ENCODE measurements at regions not wholly inside any gene's neighbourhood (a gene's known extent, or its start where the extent isn't known, plus 50 kb on each side); places are given as distances from the start of the nearest gene placed in this dataset.
"Not testable (repeated sequence)": the region's sequence is repeated elsewhere in the genome, so short reads cannot be mapped to it uniquely, and the experiment has no call there.

DNA sequence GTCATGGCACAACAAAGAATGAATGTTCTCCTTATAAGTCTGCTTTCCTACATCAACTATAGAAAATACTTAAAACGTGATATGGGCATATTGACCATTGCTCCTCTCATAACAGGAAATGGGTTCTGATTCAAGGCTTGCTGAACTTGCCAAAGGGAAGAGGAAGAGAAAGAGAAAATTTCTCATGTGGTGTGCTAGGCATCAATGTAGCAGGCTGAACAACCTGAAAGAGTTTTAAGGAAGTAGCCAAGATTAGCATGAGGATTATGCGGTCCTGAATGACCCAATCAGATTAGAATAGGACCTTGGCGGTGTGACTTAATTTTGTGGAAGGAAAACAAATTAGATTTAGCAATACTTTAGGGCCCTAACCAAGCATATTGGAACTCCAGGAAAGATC is 617.7 kb upstream of the CDH11 start:
- ChIA-PET POLR2A (no interaction called here), CTCF (no interaction called here)
- TF ChIP-seq CTCF (IDR thresholded peaks at IDR 0.05): no peak
- no peak for TF ChIP-seq EZH2 (IDR thresholded peaks at IDR 0.05; ENCODE audit: borderline replicate concordance, insufficient read depth, low read depth, low read length, poor library complexity, severe bottlenecking)
- H3K27me3 Mint-ChIP-seq: no peaks in the 10 kb centered on the region
- peaks cover 7% of the 10 kb centered on the region for H3K9me3 Mint-ChIP-seq (ENCODE audit: insufficient read depth)
- no peak for DNase-seq
- Histone ChIP-seq H3K4me1 (ENCODE audit: control insufficient read depth in 2 of 2, insufficient read depth in 2 of 2, low read length in 2 of 2) (no peaks in the 10 kb centered on the region), H3K36me3 (replicated peaks in 1 of 2; ENCODE audit: control extremely low read depth in 1 of 2, control insufficient read depth in 1 of 2, extremely low read depth in 1 of 2, insufficient read depth in 2 of 2, low read length in 1 of 2) (no peaks in the 10 kb centered on the region), H3K27ac (ENCODE audit: low read length in 2 of 2) (no peak overlapping the region), H3K27me3 (replicated peaks in 1 of 4; ENCODE audit: control extremely low read depth in 1 of 4, control insufficient read depth in 3 of 4, insufficient read depth in 4 of 4, low read length in 3 of 4) (no peaks in the 10 kb centered on the region), H3K79me2 (ENCODE audit: control insufficient read depth, insufficient read depth, low read length) (no peaks in the 10 kb centered on the region), H3K4me3 (ENCODE audit: control extremely low read depth in 1 of 5, extremely low read depth in 1 of 5, insufficient read depth in 1 of 5, low read depth in 2 of 5, low read length in 4 of 5) (no peak overlapping the region), H3K9ac (ENCODE audit: low read length) (no peak overlapping the region), H3K9me3 (ENCODE audit: control extremely low read depth in 1 of 3, control insufficient read depth in 2 of 3, insufficient read depth in 1 of 3, low read length in 2 of 3) (no peaks in the 10 kb centered on the region), H4K20me1 (ENCODE audit: control insufficient read depth, insufficient read depth, low read length, poor library complexity, severe bottlenecking) (no peaks in the 10 kb centered on the region), H3K4me2 (replicated peaks; ENCODE audit: low read depth, low read length, poor library complexity, severe bottlenecking) (no peak overlapping the region), H2AFZ (ENCODE audit: insufficient read depth, low read depth, low read length, poor library complexity, severe bottlenecking) (no peak overlapping the region)
- WGBS (ENCODE audit: insufficient coverage): no CpG with 5 or more reads among the region's 3 CpGs
- H3K4me3 Mint-ChIP-seq: no peak overlapping the region
- intact Hi-C loops (cut with micrococcal nuclease): no loop called here
- ATAC-seq (ENCODE audit: low read depth): no peak
- H3K4me1 Mint-ChIP-seq: no peaks in the 10 kb centered on the region
- no peak overlapping the region for H3K27ac Mint-ChIP-seq

GRCh38 chr16:65737831-65738230 is 616.0 kb upstream of the CDH11 start:
- ATAC-seq (ENCODE audit: low read depth) (no peak), DNase-seq (no peak)
- Mint-ChIP-seq H3K27ac (no peak overlapping the region), H3K27me3 (no peaks in the 10 kb centered on the region), H3K9me3 (ENCODE audit: insufficient read depth) (peaks cover 5% of the 10 kb centered on the region), H3K4me3 (no peak overlapping the region), H3K4me1 (no peaks in the 10 kb centered on the region)
- no peak overlapping the region for H3K9ac ChIP-seq (ENCODE audit: low read length)
- H3K9me3 ChIP-seq (ENCODE audit: control extremely low read depth in 1 of 3, control insufficient read depth in 2 of 3, insufficient read depth in 1 of 3, low read length in 2 of 3): no peaks in the 10 kb centered on the region
- no peaks in the 10 kb centered on the region for H3K27me3 ChIP-seq (replicated peaks in 1 of 4; ENCODE audit: control extremely low read depth in 1 of 4, control insufficient read depth in 3 of 4, insufficient read depth in 4 of 4, low read length in 3 of 4)
- H3K4me2 ChIP-seq (replicated peaks; ENCODE audit: low read depth, low read length, poor library complexity, severe bottlenecking): no peak overlapping the region
- no peaks in the 10 kb centered on the region for H4K20me1 ChIP-seq (ENCODE audit: control insufficient read depth, insufficient read depth, low read length, poor library complexity, severe bottlenecking)
- no peaks in the 10 kb centered on the region for H3K4me1 ChIP-seq (ENCODE audit: control insufficient read depth in 2 of 2, insufficient read depth in 2 of 2, low read length in 2 of 2)
- CTCF ChIA-PET: no interaction called here
- H2AFZ ChIP-seq (ENCODE audit: insufficient read depth, low read depth, low read length, poor library complexity, severe bottlenecking): no peak overlapping the region
- no peaks in the 10 kb centered on the region for H3K79me2 ChIP-seq (ENCODE audit: control insufficient read depth, insufficient read depth, low read length)
- H3K4me3 ChIP-seq (ENCODE audit: control extremely low read depth in 1 of 5, extremely low read depth in 1 of 5, insufficient read depth in 1 of 5, low read depth in 2 of 5, low read length in 4 of 5): no peak overlapping the region
- no peaks in the 10 kb centered on the region for H3K36me3 ChIP-seq (replicated peaks in 1 of 2; ENCODE audit: control extremely low read depth in 1 of 2, control insufficient read depth in 1 of 2, extremely low read depth in 1 of 2, insufficient read depth in 2 of 2, low read length in 1 of 2)
- POLR2A ChIA-PET: no interaction called here
- intact Hi-C loops (cut with micrococcal nuclease): no loop called here
- no peak overlapping the region for H3K27ac ChIP-seq (ENCODE audit: low read length in 2 of 2)
- 64% methylated on average over 3 of the region's 4 CpGs for WGBS (ENCODE audit: insufficient coverage)
- TF ChIP-seq EZH2 (IDR thresholded peaks at IDR 0.05; ENCODE audit: borderline replicate concordance, insufficient read depth, low read depth, low read length, poor library complexity, severe bottlenecking) (no peak), CTCF (IDR thresholded peaks at IDR 0.05) (no peak)

- H3K4me3 ChIP-seq (ENCODE audit: control extremely low read depth in 1 of 5, extremely low read depth in 1 of 5, insufficient read depth in 1 of 5, low read depth in 2 of 5, low read length in 4 of 5); POLR2A ChIA-PET; DNase-seq; H4K20me1 ChIP-seq (ENCODE audit: control insufficient read depth, insufficient read depth, low read length, poor library complexity, severe bottlenecking); H3K9ac ChIP-seq (ENCODE audit: low read length); H3K27ac ChIP-seq (ENCODE audit: low read length in 2 of 2); H3K27me3 Mint-ChIP-seq; H3K36me3 ChIP-seq (replicated peaks in 1 of 2; ENCODE audit: control extremely low read depth in 1 of 2, control insufficient read depth in 1 of 2, extremely low read depth in 1 of 2, insufficient read depth in 2 of 2, low read length in 1 of 2); H3K4me3 Mint-ChIP-seq; H3K4me1 Mint-ChIP-seq; H3K27ac Mint-ChIP-seq; H3K4me2 ChIP-seq (replicated peaks; ENCODE audit: low read depth, low read length, poor library complexity, severe bottlenecking); H3K9me3 ChIP-seq (ENCODE audit: control extremely low read depth in 1 of 3, control insufficient read depth in 2 of 3, insufficient read depth in 1 of 3, low read length in 2 of 3); CTCF ChIA-PET; ATAC-seq (ENCODE audit: low read depth); H3K4me1 ChIP-seq (ENCODE audit: control insufficient read depth in 2 of 2, insufficient read depth in 2 of 2, low read length in 2 of 2); H2AFZ ChIP-seq (ENCODE audit: insufficient read depth, low read depth, low read length, poor library complexity, severe bottlenecking); H3K9me3 Mint-ChIP-seq (ENCODE audit: insufficient read depth); H3K79me2 ChIP-seq (ENCODE audit: control insufficient read depth, insufficient read depth, low read length); intact Hi-C loops (cut with micrococcal nuclease); H3K27me3 ChIP-seq (replicated peaks in 1 of 4; ENCODE audit: control extremely low read depth in 1 of 4, control insufficient read depth in 3 of 4, insufficient read depth in 4 of 4, low read length in 3 of 4): not testable (repeated sequence)
Measured at GRCh38 chr16:65735615-65736014, 613.8 kb upstream of the CDH11 start.
